AG09309 (cell line): ENCODE measurements at regions not wholly inside any gene's neighbourhood (a gene's known extent, or its start where the extent isn't known, plus 50 kb on each side); places are given as distances from the start of the nearest gene placed in this dataset.

ENCODE experiments used
- DNase-seq: peaks from one replicate; pipeline ENCODE4 v3.0.0-alpha.2; 2010; ENCODE audit warnings: low read depth
- H3K4me3 ChIP-seq: 2 replicates; pipeline ENCODE4 v1.5.1; 2011; ENCODE audit warnings: mild to moderate bottlenecking, low read depth, low read length, moderate library complexity; ENCODE audit not compliant: control insufficient read depth
- CTCF ChIP-seq: IDR thresholded peaks from 2 replicates; pipeline ENCODE4 v1.5.1; 2011; ENCODE audit warnings: mild to moderate bottlenecking, low read depth, low read length, inconsistent platforms; ENCODE audit not compliant: insufficient read depth, control insufficient read depth; ENCODE audit errors: missing control alignments

GRCh38 chr10:78129211-78129610 is 95.5 kb downstream of the RPS24 start:
- DNase-seq, result no peak
- TF ChIP-seq CTCF, result no peak
- no peak overlapping the region for H3K4me3 ChIP-seq

DNA sequence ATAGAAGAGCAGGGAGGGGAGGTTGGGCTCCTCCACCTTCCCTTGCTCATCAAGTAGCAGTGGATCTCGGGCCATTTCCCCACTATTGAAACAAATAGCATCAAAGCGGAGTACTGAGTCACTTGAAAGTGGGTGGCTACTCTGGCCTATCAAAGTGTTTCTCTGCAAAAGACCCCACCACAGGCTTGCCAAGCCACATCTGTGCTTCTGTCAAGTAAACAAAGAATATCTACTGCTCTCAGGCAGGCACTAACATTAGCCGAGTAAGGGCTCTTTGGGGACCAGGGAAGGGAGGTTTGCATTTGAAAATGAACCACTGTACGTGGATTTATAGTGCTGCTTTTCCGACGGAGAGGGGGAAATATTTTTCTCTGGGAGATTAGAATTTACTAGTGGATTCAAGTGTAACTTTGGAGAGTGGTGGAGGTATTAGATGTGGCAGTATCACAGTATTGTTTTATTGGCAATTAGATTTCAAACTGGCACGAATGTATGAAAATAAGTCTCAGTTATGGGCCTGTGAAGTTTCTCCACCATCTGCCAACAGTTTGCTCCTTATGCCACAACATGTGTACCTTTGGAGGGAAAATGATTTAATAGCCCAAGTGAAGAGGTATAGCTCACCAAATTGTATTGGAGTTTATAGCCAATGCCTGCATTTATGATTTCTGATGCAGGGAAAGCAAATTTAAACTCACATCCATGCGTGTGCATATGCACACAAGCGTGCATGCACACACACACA is 97.5 kb downstream of the RPS24 start:
- H3K4me3 ChIP-seq, result no peak overlapping the region
- no peak for DNase-seq
- TF ChIP-seq CTCF, result no peak

GRCh38 chr10:78134773-78135306 is 101.2 kb downstream of the RPS24 start:
- DNase-seq, result no peak
- TF ChIP-seq CTCF, result no peak
- H3K4me3 ChIP-seq, result no peak overlapping the region

DNA sequence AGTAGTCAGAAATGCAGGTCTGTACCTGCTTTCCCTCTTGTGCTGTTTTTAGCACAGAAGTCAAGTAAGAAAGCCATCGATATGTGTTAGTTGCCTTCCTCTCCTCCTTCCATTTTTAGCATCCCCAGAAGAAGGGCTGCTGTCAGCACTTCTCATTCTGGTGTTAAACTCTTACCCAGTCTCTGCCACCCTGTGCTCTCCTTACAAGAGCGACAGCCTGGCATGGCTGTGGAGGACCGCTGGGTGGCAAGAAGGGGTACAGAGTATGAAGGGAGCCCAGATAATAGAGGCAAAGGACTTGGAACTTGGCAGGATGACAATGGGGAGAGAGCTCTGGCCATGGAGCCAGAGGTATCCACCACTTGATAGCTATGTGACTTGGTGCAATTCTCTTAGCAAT is 103.5 kb downstream of the RPS24 start:
- TF ChIP-seq CTCF, result no peak
- H3K4me3 ChIP-seq, result no peak overlapping the region
- no peak for DNase-seq

DNA sequence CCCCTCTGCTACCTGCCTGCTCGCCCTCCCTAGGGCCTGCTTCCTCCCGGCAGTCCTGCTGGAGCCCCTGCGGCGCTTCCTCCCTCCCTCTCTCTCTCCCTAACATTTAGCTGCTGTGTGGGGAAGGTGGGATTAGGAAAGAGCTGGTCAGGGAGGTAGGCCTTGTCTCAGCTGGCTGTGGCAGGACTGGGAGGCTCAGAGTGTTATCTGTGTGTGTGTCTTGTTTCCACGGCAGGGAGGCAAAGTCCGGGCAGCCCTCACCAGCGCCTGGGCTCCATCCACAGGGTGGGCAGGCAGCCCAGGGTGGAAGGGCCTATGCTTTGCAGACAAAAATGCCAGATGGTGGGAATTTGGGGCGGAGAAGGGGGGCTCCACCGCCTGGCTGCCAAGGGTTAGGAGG is 105.7 kb downstream of the RPS24 start:
- H3K4me3 ChIP-seq, result no peak overlapping the region
- no peak for TF ChIP-seq CTCF
- no peak for DNase-seq

DNA sequence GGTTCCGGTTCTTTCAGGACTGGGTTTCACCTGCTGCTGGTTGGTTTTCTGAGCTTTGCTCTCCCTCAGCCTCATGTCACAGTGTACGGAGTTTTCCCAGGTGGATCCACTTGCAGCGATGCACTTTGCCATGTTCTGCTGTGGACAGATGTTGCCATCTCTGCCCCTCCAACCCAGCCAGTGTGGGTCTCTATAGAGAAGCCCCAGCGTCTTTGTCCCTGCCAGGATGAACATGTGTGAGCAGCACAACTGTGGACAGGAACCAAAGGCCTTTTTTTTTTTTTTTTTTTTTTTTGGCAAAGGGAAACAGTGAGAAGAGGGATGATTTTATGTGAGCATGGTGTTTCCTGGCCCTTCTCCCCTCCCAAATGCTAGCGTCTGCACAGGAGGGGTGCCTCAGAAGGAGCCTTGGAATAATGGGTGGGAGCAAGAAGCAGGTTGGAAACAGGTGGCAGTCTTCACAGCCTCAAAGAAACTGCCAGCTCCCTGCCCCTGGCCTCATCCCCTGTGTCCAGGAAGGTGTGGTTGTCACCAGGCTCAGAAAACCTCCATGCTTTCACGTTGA is 106.5 kb downstream of the RPS24 start:
- TF ChIP-seq CTCF, result no peak
- no peak overlapping the region for H3K4me3 ChIP-seq
- DNase-seq, result no peak
